Heart right ventricle (tissue), 16 donors: ENCODE measurements at regions not wholly inside any gene's neighbourhood (a gene's known extent, or its start where the extent isn't known, plus 50 kb on each side); places are given as distances from the start of the nearest gene placed in this dataset.

Source experiments
- ATAC-seq, 8 donors: fragments of 200-7000 bp; cut with Tn5 transposase; one replicate each; pipeline ENCODE4 v1.9.1; 2020; ENCODE audit warnings: mild to moderate bottlenecking in 8 of 8, moderate library complexity in 8 of 8, moderate number of reproducible peaks in 1 of 8
- DNase-seq, 2 donors: peaks; one replicate each; pipeline ENCODE4 v3.0.0-alpha.2; 2020
- H3K27ac ChIP-seq, 10 donors: fragments of 200-600 bp; sonication (generic) in 2 of 10; one replicate each; pipeline versions ENCODE4 v1.5.0 to v1.8.0; 2020 to 2022; ENCODE audit warnings: mild to moderate bottlenecking in 3 of 10
- H3K27me3 ChIP-seq, 7 donors: fragments of 200-600 bp; one replicate each; pipeline ENCODE4 v1.8.0; 2021 to 2022; ENCODE audit warnings: mild to moderate bottlenecking in 2 of 7
- H3K36me3 ChIP-seq, 9 donors: fragments of 200-600 bp; sonication (generic) in 1 of 9; one replicate each; pipeline versions ENCODE4 v1.5.0 to v1.8.0; 2020 to 2022; ENCODE audit warnings: mild to moderate bottlenecking in 2 of 9
- H3K4me1 ChIP-seq, 9 donors: fragments of 200-600 bp; sonication (generic) in 1 of 9; one replicate each; pipeline versions ENCODE4 v1.5.0 to v1.8.0; 2020 to 2022; ENCODE audit warnings: mild to moderate bottlenecking in 4 of 9
- H3K4me3 ChIP-seq, 10 donors: fragments of 200-600 bp; sonication (generic) in 2 of 10; one replicate each; pipeline versions ENCODE4 v1.5.0 to v1.8.0; 2020 to 2022; ENCODE audit warnings: mild to moderate bottlenecking in 7 of 10, moderate library complexity in 2 of 10
- H3K9me3 ChIP-seq, 11 donors: fragments of 200-600 bp in 10 of 11; sonication (generic) in 2 of 11; one replicate each; pipeline versions ENCODE4 v1.5.0 to v1.8.0; 2013 to 2022; ENCODE audit warnings: mild to moderate bottlenecking in 2 of 11, control low read depth in 1 of 11, moderate library complexity in 1 of 11
- WGBS, 2 donors: extraction: QIAGEN DNeasy Blood & Tissue Kit; methylation state at CpG; one replicate each; pipeline ENCODE4 v1.1.7; 2013; ENCODE audit warnings: inconsistent platforms in 1 of 2; 5-methylcytosine and 5-hydroxymethylcytosine counted together
- intact Hi-C, 10 donors: fragments of 100-400 bp; cut with DNase I; formaldehyde crosslinking; loops; one replicate each; pipeline versions ENCODE4 v1.11.1 to v1.14.2; 2022
- TF ChIP-seq, protein P1 (sequence below), 9 donors: fragments of 200-600 bp; sonication (generic) in 2 of 9; IDR thresholded peaks; one replicate each; pipeline versions ENCODE4 v1.5.0 to v1.8.0; 2021 to 2022; ENCODE audit warnings: antibody characterized with exemption in 9 of 9, mild to moderate bottlenecking in 5 of 9, moderate library complexity in 1 of 9
- donor health status: Arrhythmogenic right ventricular cardiomyopathy.
- donor health status: ischemic (EF 13 %, LVEDD 7.1; RV severe dilation, severe dysfunction).
- donor health status: healthy with polysubstance abuse.
- donor health status: DM: no; HTN: yes; CAD: no.
- donor health status: DM: no; HTN: no; CAD: no.
- donor health status: ischemic (EF 25% LVEDD 6.9; RV normal size, moderate dysfunction).
- donor health status: ischemic (EF 25% LVEDD 5.7; RV mildly dilated, moderate dysfunction).
- donor health status: healthy.
- donor health status: DM: yes; HTN: yes; CAD: no.
- donor health status: Ischemic cardiomyopathy.
- donor health status: ischemic (EF 35%, LVEDD 5.7; RV mildly dilated, moderate dysfunction).
- donor health status: nonischemic (EF 11% LVEDD 7.7; RV severe dilation, severe dysfunction).
- donor health status: DM: yes; HTN: yes; CAD: no.
- donor health status: PGD.
- donor health status: ischemic (EF 29% LVEDD 5.4; RV normal size, mild dysfunction).
- donor health status: nonischemic (EF 23%, LVEDD 6.1; RV moderate dilation, normal function).

- H3K9me3 ChIP-seq: no peaks in the 10 kb centered on the region
- no peak overlapping the region for H3K4me3 ChIP-seq
- no peaks in the 10 kb centered on the region for H3K4me1 ChIP-seq
- 90 to 93% methylated on average over 9 of the region's 9 CpGs for WGBS, 2 donors
- no peak overlapping the region for H3K27ac ChIP-seq
- ATAC-seq (no peak), DNase-seq (no peak)
- TF ChIP-seq, protein P1, sequence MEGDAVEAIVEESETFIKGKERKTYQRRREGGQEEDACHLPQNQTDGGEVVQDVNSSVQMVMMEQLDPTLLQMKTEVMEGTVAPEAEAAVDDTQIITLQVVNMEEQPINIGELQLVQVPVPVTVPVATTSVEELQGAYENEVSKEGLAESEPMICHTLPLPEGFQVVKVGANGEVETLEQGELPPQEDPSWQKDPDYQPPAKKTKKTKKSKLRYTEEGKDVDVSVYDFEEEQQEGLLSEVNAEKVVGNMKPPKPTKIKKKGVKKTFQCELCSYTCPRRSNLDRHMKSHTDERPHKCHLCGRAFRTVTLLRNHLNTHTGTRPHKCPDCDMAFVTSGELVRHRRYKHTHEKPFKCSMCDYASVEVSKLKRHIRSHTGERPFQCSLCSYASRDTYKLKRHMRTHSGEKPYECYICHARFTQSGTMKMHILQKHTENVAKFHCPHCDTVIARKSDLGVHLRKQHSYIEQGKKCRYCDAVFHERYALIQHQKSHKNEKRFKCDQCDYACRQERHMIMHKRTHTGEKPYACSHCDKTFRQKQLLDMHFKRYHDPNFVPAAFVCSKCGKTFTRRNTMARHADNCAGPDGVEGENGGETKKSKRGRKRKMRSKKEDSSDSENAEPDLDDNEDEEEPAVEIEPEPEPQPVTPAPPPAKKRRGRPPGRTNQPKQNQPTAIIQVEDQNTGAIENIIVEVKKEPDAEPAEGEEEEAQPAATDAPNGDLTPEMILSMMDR (IDR thresholded peaks at IDR 0.05): no peak
- peaks cover 0 to 7% (median 0%) of the 10 kb centered on the region in 7 donors for H3K27me3 ChIP-seq
- intact Hi-C loops: loop anchor here in 1 of 10 donors (10.0 kb wide), 1 partner anchor 368 kb away; no protein-coding TSS in a partner anchor
- H3K36me3 ChIP-seq: no peaks in the 10 kb centered on the region
Measured at GRCh38 chr1:9482403-9482802, 56.9 kb upstream of the SLC25A33 start.

GRCh38 chr1:9482816-9483572, 56.3 kb upstream of the SLC25A33 start:
- intact Hi-C loops: loop anchor here in 1 of 10 donors (10.0 kb wide), 1 partner anchor 368 kb away; no protein-coding TSS in a partner anchor
- DNase-seq (no peak), ATAC-seq (peak in 5 of 8 donors; percentile 21 to 84 (median 44))
- H3K9me3 ChIP-seq: no peaks in the 10 kb centered on the region
- H3K27ac ChIP-seq: no peak overlapping the region
- H3K4me1 ChIP-seq: no peaks in the 10 kb centered on the region
- WGBS, 2 donors: 71 to 80% methylated on average over 19 of the region's 19 CpGs
- no peak overlapping the region for H3K4me3 ChIP-seq
- TF ChIP-seq, protein P1 (IDR thresholded peaks at IDR 0.05): no peak
- H3K27me3 ChIP-seq: peaks cover 0 to 7% (median 0%) of the 10 kb centered on the region in 7 donors
- no peaks in the 10 kb centered on the region for H3K36me3 ChIP-seq

- H3K27ac ChIP-seq: peak overlapping the region in 3 of 10 donors; percentile 1 to 41 (median 12)
- peak in 1 of 8 donors; percentile 35 for ATAC-seq
- no peak for DNase-seq
- intact Hi-C loops: loop anchor here in 3 of 10 donors (5.0 to 10.0 kb wide), 3 partner anchors 49 to 372 kb away; no protein-coding TSS in a partner anchor
- WGBS, 2 donors: 65 to 67% methylated on average over 12 of the region's 12 CpGs
- peaks cover 0 to 6% (median 0%) of the 10 kb centered on the region in 9 donors for H3K4me1 ChIP-seq
- peaks cover 0 to 6% (median 0%) of the 10 kb centered on the region in 7 donors for H3K27me3 ChIP-seq
- H3K4me3 ChIP-seq: no peak overlapping the region
- no peaks in the 10 kb centered on the region for H3K9me3 ChIP-seq
- H3K36me3 ChIP-seq: no peaks in the 10 kb centered on the region
- TF ChIP-seq, protein P1 (IDR thresholded peaks at IDR 0.05): no peak
Measured at GRCh38 chr1:9486466-9487140, 52.7 kb upstream of the SLC25A33 start.
